ENCODE measurements at regions not wholly inside any gene's neighbourhood (a gene's known extent, or its start where the extent isn't known, plus 50 kb on each side); places are given as distances from the start of the nearest gene placed in this dataset.

- no peak for TF ChIP-seq CTCF (conservative IDR thresholded peaks at IDR 0.05)
- TF ChIP-seq EZH2 (IDR thresholded peaks at IDR 0.05; ENCODE audit: low read depth), result no peak
These were observed 60.3 kb upstream of the IQSEC1 start for GRCh38 chr3:13133471-13133981.
